Thyroid gland (tissue), 4 donors: ENCODE measurements at regions not wholly inside any gene's neighbourhood (a gene's known extent, or its start where the extent isn't known, plus 50 kb on each side); places are given as distances from the start of the nearest gene placed in this dataset. TPM values are rescaled to one million over a fixed set of nuclear protein-coding genes. Genes with fewer than 3 reads are reported as not detected.

Experiments
- DNase-seq, 2 donors: peaks; one replicate each; pipeline ENCODE4 v3.0.0-alpha.2; 2019
- H3K27ac ChIP-seq, 3 donors: fragments of 200-600 bp; sonication (generic); 1 replicate in 2 of 3; 2 replicates in 1 of 3; pipeline ENCODE4 v1.5.1; 2016 to 2019; ENCODE audit warnings: mild to moderate bottlenecking in 1 of 3, moderate library complexity in 1 of 3
- H3K27me3 ChIP-seq: fragments of 200-600 bp; sonication (generic); one replicate; pipeline ENCODE4 v1.5.1; 2019
- H3K36me3 ChIP-seq, 2 donors: fragments of 200-600 bp; sonication (generic); one replicate each; pipeline ENCODE4 v1.5.1; 2016 to 2019
- H3K4me1 ChIP-seq, 2 donors: fragments of 200-600 bp; sonication (generic); one replicate each; pipeline ENCODE4 v1.5.1; 2017 to 2019
- H3K4me3 ChIP-seq, 3 donors: fragments of 200-600 bp; sonication (generic); replicated peaks in 1 of 3; 1 replicate in 2 of 3; 2 replicates in 1 of 3; pipeline ENCODE4 v1.5.1; 2016; ENCODE audit warnings: mild to moderate bottlenecking in 1 of 3
- H3K9me3 ChIP-seq: fragments of 200-600 bp; sonication (generic); one replicate; pipeline ENCODE4 v1.5.1; 2017
- POLR2A ChIP-seq, 2 donors: fragments of 450-650 bp; IDR thresholded peaks; one replicate each; pipeline ENCODE4 v1.6.1; 2017; ENCODE audit warnings: antibody characterized with exemption in 2 of 2, mild to moderate bottlenecking in 2 of 2, moderate library complexity in 1 of 2
- WGBS, 2 donors: methylation state at CpG; one replicate each; pipeline ENCODE4 v1.1.5; 2017; 5-methylcytosine and 5-hydroxymethylcytosine counted together
- intact Hi-C: fragments of 100-400 bp; cut with DNase I; formaldehyde crosslinking; loops from one replicate; pipeline ENCODE4 v1.15.1; 2023
- small RNA-seq: library from RNA; depleted of rRNA; stranded (forward); fragments of <200 nt; gene quantifications from one replicate; pipeline ENCODE3, GENCODE V24; 2016
- TF ChIP-seq, protein P1 (sequence below), 6 experiments: fragments of 200-600 bp in 3 of 6; fragments of 450-650 bp in 3 of 6; sonication (generic) in 3 of 6; IDR thresholded peaks; one replicate each; pipeline ENCODE4 v1.5.1; 2016 to 2019; ENCODE audit warnings: antibody characterized with exemption in 6 of 6, mild to moderate bottlenecking in 2 of 6, inconsistent platforms in 1 of 6, moderate library complexity in 1 of 6

DNA sequence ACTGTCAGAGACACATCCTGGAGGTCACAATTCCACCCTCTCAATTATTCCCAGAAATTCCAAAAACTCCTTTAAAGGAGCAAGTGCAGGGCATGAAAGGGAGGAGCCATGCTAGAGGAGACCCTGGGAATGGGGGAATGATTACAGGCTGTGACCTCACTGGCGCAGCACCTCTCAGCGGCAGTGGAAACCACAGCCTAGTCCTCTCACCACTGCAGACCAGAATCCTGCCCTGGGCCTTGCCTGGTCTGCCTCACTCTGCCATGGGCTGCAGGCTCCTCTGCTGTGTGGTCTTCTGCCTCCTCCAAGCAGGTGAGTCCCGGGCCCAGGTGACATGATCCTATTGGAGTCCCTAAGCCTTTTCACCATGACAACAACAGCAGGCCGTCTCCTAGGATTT is 50.5 kb upstream of the PRSS58 start:
- intact Hi-C loops: no loop called here
- WGBS, 2 donors: 75 to 77% methylated on average over 4 of the region's 4 CpGs
- no peaks in the 10 kb centered on the region for H3K36me3 ChIP-seq

More for the DNA sequence above, 50.5 kb upstream of the PRSS58 start:
- Histone ChIP-seq H3K9me3 (no peaks in the 10 kb centered on the region), H3K27me3 (no peaks in the 10 kb centered on the region), H3K27ac (no peak overlapping the region), H3K4me3 (no peak overlapping the region), H3K4me1 (no peaks in the 10 kb centered on the region)
- TF ChIP-seq, protein P1, sequence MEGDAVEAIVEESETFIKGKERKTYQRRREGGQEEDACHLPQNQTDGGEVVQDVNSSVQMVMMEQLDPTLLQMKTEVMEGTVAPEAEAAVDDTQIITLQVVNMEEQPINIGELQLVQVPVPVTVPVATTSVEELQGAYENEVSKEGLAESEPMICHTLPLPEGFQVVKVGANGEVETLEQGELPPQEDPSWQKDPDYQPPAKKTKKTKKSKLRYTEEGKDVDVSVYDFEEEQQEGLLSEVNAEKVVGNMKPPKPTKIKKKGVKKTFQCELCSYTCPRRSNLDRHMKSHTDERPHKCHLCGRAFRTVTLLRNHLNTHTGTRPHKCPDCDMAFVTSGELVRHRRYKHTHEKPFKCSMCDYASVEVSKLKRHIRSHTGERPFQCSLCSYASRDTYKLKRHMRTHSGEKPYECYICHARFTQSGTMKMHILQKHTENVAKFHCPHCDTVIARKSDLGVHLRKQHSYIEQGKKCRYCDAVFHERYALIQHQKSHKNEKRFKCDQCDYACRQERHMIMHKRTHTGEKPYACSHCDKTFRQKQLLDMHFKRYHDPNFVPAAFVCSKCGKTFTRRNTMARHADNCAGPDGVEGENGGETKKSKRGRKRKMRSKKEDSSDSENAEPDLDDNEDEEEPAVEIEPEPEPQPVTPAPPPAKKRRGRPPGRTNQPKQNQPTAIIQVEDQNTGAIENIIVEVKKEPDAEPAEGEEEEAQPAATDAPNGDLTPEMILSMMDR (IDR thresholded peaks at IDR 0.05): no peak
- TF ChIP-seq POLR2A (IDR thresholded peaks at IDR 0.05): no peak
- no peak for DNase-seq

Small RNA genes in the stretch of these regions (small RNA-seq; reads per million reads assigned to genes)
- gene TRBV5-2 (not detected), gene TRBV8-1 (not detected), gene TRBV8-2 (not detected)
